Muscle of leg (tissue), 3 donors: ENCODE measurements at regions not wholly inside any gene's neighbourhood (a gene's known extent, or its start where the extent isn't known, plus 50 kb on each side); places are given as distances from the start of the nearest gene placed in this dataset.

Experiments used
- DNase-seq: peaks from one replicate; pipeline ENCODE4 v3.0.0; 2013
- H3K27ac ChIP-seq: one replicate; pipeline ENCODE4 v1.5.1; 2013; ENCODE audit warnings: mild to moderate bottlenecking, low read length, control low read depth
- H3K27me3 ChIP-seq: one replicate; pipeline ENCODE4 v1.6.1; 2013; ENCODE audit warnings: low read length; ENCODE audit not compliant: control insufficient read depth, insufficient read depth
- H3K36me3 ChIP-seq: one replicate; pipeline ENCODE4 v1.6.1; 2013; ENCODE audit warnings: low read length; ENCODE audit not compliant: control insufficient read depth, insufficient read depth
- H3K4me1 ChIP-seq: one replicate; pipeline ENCODE4 v1.6.1; 2013; ENCODE audit warnings: low read length; ENCODE audit not compliant: control insufficient read depth, insufficient read depth
- H3K4me3 ChIP-seq: one replicate; pipeline ENCODE4 v1.5.1; 2013; ENCODE audit warnings: low read length, control low read depth
- H3K9me3 ChIP-seq: replicated peaks from 2 replicates; pipeline ENCODE4 v1.6.1; 2013; ENCODE audit warnings: low read depth, low read length; ENCODE audit not compliant: control insufficient read depth
- WGBS: methylation state at CpG from one replicate; pipeline ENCODE4 v1.1.5; 2013; ENCODE audit warnings: missing lambda C conversion rate; ENCODE audit not compliant: insufficient coverage; 5-methylcytosine and 5-hydroxymethylcytosine counted together

DNA sequence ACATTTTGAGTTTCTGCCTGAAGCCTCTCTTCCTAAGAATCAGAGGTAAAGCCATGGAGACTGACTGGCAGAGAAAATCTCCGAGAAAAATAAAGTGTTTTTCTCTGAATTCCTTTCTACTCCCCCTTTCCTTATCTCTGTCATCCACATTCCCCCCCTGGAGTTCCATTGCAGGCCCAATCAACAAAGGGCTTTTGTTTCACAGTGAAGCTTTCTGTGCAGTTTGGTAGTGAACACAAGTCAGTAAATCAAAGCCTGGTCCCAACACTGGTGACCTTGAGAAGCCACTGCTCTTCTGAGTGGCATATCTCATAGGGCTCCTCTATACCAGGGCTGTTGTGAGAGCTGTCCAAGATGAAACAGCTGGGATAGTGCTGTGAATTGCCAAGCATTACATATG lies 228.4 kb downstream of the SEC16B start:
- no peak overlapping the region for H3K4me3 ChIP-seq
- no peaks in the 10 kb centered on the region for H3K4me1 ChIP-seq
- no peaks in the 10 kb centered on the region for H3K9me3 ChIP-seq
- H3K27me3 ChIP-seq: no peaks in the 10 kb centered on the region
- H3K27ac ChIP-seq: no peak overlapping the region
- no peaks in the 10 kb centered on the region for H3K36me3 ChIP-seq
- WGBS: no CpG with 5 or more reads among the region's 1 CpG
- no peak for DNase-seq

DNA sequence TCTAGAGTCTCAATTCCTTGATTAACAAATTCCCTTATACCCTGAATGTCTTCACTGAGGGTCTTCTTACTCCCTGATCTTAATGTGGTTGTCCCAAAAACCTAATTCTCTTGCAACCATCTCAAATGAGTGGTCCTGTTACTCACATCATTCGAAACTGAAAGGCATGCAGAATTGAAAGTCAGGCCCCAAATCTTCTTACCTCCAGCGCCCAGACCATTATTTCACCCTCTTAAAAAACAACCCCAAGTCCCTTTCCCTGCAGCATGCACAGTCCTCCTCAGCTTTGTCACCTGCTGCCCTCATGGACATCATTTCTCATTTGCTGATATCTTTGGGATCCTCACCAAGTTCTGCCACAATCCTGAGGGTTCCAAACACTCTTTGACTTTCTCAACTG lies 230.1 kb downstream of the SEC16B start:
- 90% methylated on average over 2 of the region's 2 CpGs for WGBS
- H3K27me3 ChIP-seq: no peaks in the 10 kb centered on the region

DNA sequence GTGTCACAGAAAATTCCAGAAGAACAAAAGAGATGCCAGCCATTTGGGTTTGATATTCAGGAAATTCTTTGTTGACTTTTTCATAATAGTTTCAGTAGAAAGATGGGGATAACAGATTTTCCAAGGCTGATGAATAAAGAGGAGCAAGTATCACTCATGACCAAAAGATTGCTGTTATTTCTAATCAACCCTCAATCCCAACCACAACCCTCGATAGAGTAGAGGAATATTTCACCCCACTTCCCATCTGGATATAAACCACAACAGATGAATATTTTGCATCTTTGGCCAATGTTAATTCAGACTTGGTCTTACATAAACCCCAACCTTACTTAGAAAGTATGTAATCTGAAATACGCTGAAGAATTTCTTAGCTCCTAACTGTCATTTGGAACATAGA lies 232.4 kb downstream of the SEC16B start:
- Histone ChIP-seq H3K9me3 (no peaks in the 10 kb centered on the region), H3K27ac (no peak overlapping the region), H3K4me3 (no peak overlapping the region), H3K36me3 (no peaks in the 10 kb centered on the region), H3K4me1 (no peaks in the 10 kb centered on the region), H3K27me3 (no peaks in the 10 kb centered on the region)
- no CpG with 5 or more reads among the region's 2 CpGs for WGBS
- no peak for DNase-seq

More for the DNA sequence above, 230.1 kb downstream of the SEC16B start:
- Histone ChIP-seq H3K4me3 (no peak overlapping the region), H3K27ac (no peak overlapping the region), H3K36me3 (no peaks in the 10 kb centered on the region), H3K9me3 (no peaks in the 10 kb centered on the region), H3K4me1 (no peaks in the 10 kb centered on the region)
- DNase-seq: no peak

DNA sequence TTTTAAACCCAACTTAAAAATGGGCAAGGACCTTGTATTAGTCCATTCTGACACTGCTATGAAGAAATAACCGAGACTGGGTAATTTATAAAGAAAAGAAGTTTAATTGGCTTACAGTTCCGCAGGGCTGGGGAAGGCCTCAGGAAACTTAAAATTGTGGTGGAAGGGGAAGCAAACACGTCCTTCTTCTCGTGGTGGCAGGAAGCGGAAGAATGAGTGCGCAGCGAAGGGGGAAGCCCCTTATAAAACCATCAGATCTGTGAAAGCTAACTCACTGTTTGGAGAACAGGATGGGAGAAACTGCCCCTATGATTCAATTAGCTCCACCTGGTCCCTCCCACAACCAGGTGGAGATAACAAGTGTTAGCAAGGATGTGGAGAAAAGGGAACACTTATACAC lies 237.7 kb downstream of the SEC16B start:
- Histone ChIP-seq H3K4me3 (no peak overlapping the region), H3K4me1 (no peaks in the 10 kb centered on the region), H3K9me3 (no peaks in the 10 kb centered on the region), H3K27ac (no peak overlapping the region), H3K27me3 (no peaks in the 10 kb centered on the region), H3K36me3 (no peaks in the 10 kb centered on the region)
- no CpG with 5 or more reads among the region's 7 CpGs for WGBS
- DNase-seq: no peak

DNA sequence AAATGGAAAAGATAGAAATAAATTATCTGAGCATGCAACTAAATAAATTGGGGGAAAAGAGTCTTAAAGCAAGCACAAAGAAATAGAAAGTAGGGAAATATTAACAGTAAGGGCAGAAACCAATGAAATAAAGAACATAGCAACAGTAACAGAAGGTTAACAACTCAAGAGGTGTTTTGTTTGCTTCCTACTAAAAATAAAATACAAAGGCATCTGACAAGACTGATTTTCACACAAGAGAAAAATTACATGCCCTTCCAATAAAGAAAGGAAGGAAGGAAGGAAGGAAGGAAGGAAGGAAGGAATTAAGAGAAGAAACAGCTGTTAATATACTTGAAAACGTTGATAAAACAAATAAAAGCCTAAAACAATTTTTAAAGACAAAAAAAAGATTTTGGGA lies 240.2 kb downstream of the SEC16B start:
- WGBS: no CpG with 5 or more reads among the region's 1 CpG
- Histone ChIP-seq H3K27me3 (no peaks in the 10 kb centered on the region), H3K4me3 (no peak overlapping the region), H3K36me3 (no peaks in the 10 kb centered on the region), H3K9me3 (no peaks in the 10 kb centered on the region), H3K27ac (no peak overlapping the region), H3K4me1 (no peaks in the 10 kb centered on the region)
- DNase-seq: no peak

DNA sequence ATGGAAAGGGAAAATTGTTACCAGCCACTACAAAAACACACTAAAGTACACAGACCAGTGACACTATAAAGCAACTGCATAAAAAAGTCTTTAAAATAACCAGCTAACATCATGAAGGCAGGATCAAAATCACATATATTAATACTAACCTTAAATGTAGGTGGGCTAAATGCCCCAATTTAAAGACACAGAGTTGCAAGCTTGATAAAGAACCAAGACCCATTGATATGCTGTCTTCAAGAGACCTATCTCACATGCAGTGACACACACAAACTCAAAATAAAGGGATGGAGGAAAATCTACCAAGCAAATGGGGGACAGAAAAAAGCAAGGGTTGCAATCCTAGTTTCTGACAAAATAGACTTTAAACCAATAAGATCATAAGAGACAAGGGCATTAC lies 246.3 kb downstream of the SEC16B start:
- H3K4me3 ChIP-seq: no peak overlapping the region
- DNase-seq: no peak
- H3K9me3 ChIP-seq: peaks cover 10% of the 10 kb centered on the region
- H3K4me1 ChIP-seq: no peaks in the 10 kb centered on the region
- H3K27ac ChIP-seq: no peak overlapping the region
- H3K27me3 ChIP-seq: no peaks in the 10 kb centered on the region
- H3K36me3 ChIP-seq: no peaks in the 10 kb centered on the region

DNA sequence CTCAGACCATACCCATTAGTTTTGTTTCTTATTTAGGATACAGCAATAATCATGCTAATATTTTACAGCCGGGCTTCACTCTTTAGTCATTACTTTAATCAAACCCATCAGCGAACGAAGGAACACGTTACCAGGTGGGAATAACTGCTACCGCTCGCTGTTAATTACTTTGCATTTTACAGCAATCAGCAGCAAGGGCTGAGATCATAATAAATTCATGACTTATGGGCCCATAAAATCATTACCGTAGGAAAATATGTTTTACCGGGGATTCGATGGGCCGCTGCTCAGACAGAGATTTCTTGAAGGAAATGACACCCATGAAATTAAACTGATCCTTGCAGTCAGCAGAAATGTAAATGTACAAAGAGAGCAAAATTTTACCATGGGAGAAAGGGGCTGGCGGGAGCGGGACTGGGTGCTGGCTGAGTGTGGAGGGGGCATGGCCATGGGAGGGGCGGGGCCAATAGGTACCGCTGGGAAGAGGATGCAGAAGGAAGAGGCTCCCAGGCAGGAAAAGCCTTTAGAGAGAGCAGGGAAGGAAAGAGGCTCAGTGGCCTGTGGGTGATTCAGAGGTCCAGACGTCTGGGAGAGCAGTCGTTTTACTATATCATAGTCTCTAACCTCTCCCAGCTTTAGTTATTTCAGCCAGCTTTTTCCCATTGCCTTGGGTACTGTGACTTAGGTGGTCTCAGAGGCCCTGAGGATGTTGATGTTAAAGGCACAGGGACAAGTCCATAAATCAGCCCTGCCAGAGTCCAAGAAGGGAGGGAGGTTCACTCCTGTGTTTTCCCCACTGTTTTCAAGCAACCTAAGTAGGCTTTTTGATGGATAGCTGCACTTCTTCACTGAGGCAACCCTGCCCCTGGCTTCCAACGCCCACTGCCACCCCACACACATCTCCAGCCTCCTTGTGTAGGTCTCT lies 258.9 kb downstream of the SEC16B start:
- Histone ChIP-seq H3K27me3 (peaks cover 3% of the 10 kb centered on the region), H3K4me3 (no peak overlapping the region), H3K36me3 (no peaks in the 10 kb centered on the region), H3K9me3 (no peaks in the 10 kb centered on the region), H3K27ac (no peak overlapping the region), H3K4me1 (no peaks in the 10 kb centered on the region)
- DNase-seq: peak; percentile 3
- 46% methylated on average over 11 of the region's 17 CpGs for WGBS

DNA sequence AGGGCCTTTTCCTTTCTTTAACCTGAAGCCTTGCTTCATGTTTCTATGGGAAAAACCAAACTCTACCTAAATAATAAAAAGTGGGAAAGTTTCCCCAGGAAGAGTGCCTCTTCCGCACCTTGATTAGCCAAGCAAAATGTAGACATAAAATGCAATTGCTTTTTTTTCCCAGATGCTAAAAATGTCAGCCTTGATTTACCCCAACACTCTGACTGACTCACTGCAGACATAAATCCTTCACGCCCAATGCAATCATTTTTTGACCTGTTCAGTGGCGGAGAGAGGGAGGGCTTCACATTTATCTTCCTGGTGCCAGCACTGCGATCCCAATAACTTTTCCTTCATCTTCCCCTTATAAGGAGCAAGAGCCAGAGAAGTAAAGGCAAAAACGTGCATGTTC lies 261.5 kb downstream of the SEC16B start:
- Histone ChIP-seq H3K27me3 (peaks cover 3% of the 10 kb centered on the region), H3K4me3 (no peak overlapping the region), H3K27ac (no peak overlapping the region), H3K9me3 (no peaks in the 10 kb centered on the region), H3K36me3 (no peaks in the 10 kb centered on the region), H3K4me1 (no peaks in the 10 kb centered on the region)
- WGBS: 76% methylated on average over 2 of the region's 5 CpGs
- no peak for DNase-seq

DNA sequence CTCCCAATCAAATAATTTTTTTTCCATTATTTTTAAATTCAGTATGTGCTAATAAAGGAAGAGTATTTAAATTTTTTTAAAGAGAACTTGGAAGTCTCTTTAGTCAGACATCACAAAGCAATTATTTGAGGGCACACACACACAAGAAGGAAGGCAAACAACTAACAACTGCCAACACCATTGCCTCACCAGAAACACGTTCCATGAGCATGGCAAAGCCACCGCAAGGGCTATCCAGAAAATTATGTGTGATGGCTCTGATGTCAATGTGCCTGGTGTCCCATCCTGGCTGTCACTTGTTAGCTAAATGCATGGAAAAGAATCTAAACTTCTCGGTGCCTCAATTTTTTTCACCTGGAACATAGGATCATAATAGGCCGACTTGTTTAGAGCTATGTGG lies 262.9 kb downstream of the SEC16B start:
- Histone ChIP-seq H3K36me3 (no peaks in the 10 kb centered on the region), H3K4me1 (no peaks in the 10 kb centered on the region), H3K4me3 (no peak overlapping the region), H3K27me3 (peaks cover 3% of the 10 kb centered on the region), H3K27ac (no peak overlapping the region), H3K9me3 (no peaks in the 10 kb centered on the region)
- no peak for DNase-seq
- WGBS: no CpG with 5 or more reads among the region's 4 CpGs

DNA sequence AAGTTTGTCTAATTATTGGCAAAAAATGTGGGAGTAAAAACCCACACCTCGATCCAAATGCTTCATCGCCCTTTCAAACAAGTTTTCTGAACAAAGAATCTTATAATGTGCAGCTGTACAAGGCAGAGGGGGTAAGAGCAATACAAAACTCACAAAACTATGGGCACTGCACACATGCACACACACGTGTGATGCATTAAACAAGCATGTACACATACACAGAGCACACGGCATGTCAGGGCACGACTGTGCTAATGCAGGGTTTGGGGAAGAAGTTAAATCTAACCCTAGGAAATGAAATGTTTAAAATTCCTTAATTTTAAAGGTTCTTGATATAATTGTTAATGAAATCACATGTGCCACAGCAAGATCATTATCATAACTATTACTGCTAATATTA lies 264.0 kb downstream of the SEC16B start:
- Histone ChIP-seq H3K27me3 (no peaks in the 10 kb centered on the region), H3K27ac (no peak overlapping the region), H3K36me3 (no peaks in the 10 kb centered on the region), H3K4me1 (no peaks in the 10 kb centered on the region), H3K9me3 (no peaks in the 10 kb centered on the region), H3K4me3 (no peak overlapping the region)
- WGBS: no CpG with 5 or more reads among the region's 5 CpGs
- DNase-seq: no peak
